Psoas muscle (tissue), 7 donors: ENCODE measurements at regions not wholly inside any gene's neighbourhood (a gene's known extent, or its start where the extent isn't known, plus 50 kb on each side); places are given as distances from the start of the nearest gene placed in this dataset.
A peak's percentile ranks its signal among the peaks of the same experiment; 100 is the strongest.

Experiments
- ATAC-seq, 4 donors: fragments of 200-7000 bp; cut with Tn5 transposase; one replicate each; pipeline ENCODE4 v1.9.1; 2020; ENCODE audit warnings: moderate library complexity in 3 of 4, mild to moderate bottlenecking in 2 of 4
- DNase-seq, 2 donors: peaks; one replicate each; pipeline ENCODE4 v3.0.0-alpha.2; 2020
- H3K27ac ChIP-seq: fragments of 200-600 bp; one replicate; pipeline ENCODE4 v1.8.0; 2022
- H3K27me3 ChIP-seq, 3 donors: fragments of 200-600 bp in 1 of 3; one replicate each; pipeline versions ENCODE4 v1.6.1 to v1.8.0; 2013 to 2022; ENCODE audit warnings: low read length in 2 of 3, mild to moderate bottlenecking in 2 of 3, moderate library complexity in 1 of 3; ENCODE audit not compliant: insufficient read depth in 3 of 3
- H3K36me3 ChIP-seq, 2 donors: fragments of 200-600 bp in 1 of 2; one replicate each; pipeline versions ENCODE4 v1.6.1 to v1.8.0; 2013 to 2022; ENCODE audit warnings: low read depth in 1 of 2, mild to moderate bottlenecking in 1 of 2, moderate library complexity in 1 of 2; ENCODE audit not compliant: insufficient read depth in 1 of 2
- H3K4me1 ChIP-seq: fragments of 200-600 bp; one replicate; pipeline ENCODE4 v1.8.0; 2022
- H3K4me3 ChIP-seq: fragments of 200-600 bp; one replicate; pipeline ENCODE4 v1.8.0; 2022; ENCODE audit warnings: mild to moderate bottlenecking
- H3K9me3 ChIP-seq: fragments of 200-600 bp; one replicate; pipeline ENCODE4 v1.8.0; 2022
- WGBS, 3 donors: extraction: QIAGEN DNeasy Blood & Tissue Kit; methylation state at CpG; one replicate each; pipeline versions ENCODE4 v1.1.6 to v1.1.7; 2013; 5-methylcytosine and 5-hydroxymethylcytosine counted together
- intact Hi-C, 2 donors: fragments of 100-400 bp; cut with DNase I; formaldehyde crosslinking; loops; one replicate each; pipeline versions ENCODE4 v1.11.0 to v1.14.2; 2022
- TF ChIP-seq, protein P1 (sequence below): fragments of 200-600 bp; IDR thresholded peaks from one replicate; pipeline ENCODE4 v1.8.0; 2022; ENCODE audit warnings: antibody characterized with exemption
- donor health status: healthy with polysubstance abuse.
- donor health status: DM: no; HTN: no; CAD: no; lungs with moderate emphysema.
- donor health status: Bipolar disorder and iron deficiency.
- donor health status: healthy.
- donor health status: DM: yes; HTN: yes; CAD: no.
- donor health status: DM: no; HTN: no; CAD: no.
- donor health status: DM: yes; HTN: yes; CAD: no.

DNA sequence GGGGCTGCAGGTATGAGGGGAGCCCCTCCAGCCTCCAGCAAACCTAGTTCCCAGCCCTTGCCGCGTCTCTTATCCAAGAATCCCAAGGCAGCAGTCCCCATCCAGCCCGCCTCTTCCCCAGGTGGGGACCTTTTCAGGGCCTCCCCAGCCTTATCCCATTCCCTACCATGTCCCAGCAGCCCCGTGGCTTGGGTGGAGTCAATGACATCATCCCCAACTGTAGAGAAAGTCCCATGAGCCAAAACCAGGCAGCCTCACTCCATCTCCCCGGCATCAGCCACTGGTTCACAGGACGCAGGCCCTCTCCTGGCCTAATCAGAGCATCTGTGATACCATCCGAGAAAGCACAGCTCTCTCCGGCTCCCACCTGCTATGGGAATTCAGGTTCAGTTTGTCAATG lies 131.0 kb downstream of the NCOR2 start:
- intact Hi-C loops, result no loop called here
- 82 to 88% (median 83%) methylated on average over 8 of the region's 8 CpGs for WGBS, 3 donors
- peaks cover 0 to 14% of the 10 kb centered on the region in 2 donors for H3K36me3 ChIP-seq
- DNase-seq (no peak), ATAC-seq (no peak)
- H3K27me3 ChIP-seq, result no peaks in the 10 kb centered on the region
- H3K27ac ChIP-seq, result no peak overlapping the region
- TF ChIP-seq, protein P1, sequence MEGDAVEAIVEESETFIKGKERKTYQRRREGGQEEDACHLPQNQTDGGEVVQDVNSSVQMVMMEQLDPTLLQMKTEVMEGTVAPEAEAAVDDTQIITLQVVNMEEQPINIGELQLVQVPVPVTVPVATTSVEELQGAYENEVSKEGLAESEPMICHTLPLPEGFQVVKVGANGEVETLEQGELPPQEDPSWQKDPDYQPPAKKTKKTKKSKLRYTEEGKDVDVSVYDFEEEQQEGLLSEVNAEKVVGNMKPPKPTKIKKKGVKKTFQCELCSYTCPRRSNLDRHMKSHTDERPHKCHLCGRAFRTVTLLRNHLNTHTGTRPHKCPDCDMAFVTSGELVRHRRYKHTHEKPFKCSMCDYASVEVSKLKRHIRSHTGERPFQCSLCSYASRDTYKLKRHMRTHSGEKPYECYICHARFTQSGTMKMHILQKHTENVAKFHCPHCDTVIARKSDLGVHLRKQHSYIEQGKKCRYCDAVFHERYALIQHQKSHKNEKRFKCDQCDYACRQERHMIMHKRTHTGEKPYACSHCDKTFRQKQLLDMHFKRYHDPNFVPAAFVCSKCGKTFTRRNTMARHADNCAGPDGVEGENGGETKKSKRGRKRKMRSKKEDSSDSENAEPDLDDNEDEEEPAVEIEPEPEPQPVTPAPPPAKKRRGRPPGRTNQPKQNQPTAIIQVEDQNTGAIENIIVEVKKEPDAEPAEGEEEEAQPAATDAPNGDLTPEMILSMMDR, result no peak
- H3K4me1 ChIP-seq, result no peaks in the 10 kb centered on the region
- H3K4me3 ChIP-seq, result no peak overlapping the region
- H3K9me3 ChIP-seq, result no peaks in the 10 kb centered on the region

GRCh38 chr12:124435806-124436345 lies 131.5 kb downstream of the NCOR2 start:
- DNase-seq, result no peak

DNA sequence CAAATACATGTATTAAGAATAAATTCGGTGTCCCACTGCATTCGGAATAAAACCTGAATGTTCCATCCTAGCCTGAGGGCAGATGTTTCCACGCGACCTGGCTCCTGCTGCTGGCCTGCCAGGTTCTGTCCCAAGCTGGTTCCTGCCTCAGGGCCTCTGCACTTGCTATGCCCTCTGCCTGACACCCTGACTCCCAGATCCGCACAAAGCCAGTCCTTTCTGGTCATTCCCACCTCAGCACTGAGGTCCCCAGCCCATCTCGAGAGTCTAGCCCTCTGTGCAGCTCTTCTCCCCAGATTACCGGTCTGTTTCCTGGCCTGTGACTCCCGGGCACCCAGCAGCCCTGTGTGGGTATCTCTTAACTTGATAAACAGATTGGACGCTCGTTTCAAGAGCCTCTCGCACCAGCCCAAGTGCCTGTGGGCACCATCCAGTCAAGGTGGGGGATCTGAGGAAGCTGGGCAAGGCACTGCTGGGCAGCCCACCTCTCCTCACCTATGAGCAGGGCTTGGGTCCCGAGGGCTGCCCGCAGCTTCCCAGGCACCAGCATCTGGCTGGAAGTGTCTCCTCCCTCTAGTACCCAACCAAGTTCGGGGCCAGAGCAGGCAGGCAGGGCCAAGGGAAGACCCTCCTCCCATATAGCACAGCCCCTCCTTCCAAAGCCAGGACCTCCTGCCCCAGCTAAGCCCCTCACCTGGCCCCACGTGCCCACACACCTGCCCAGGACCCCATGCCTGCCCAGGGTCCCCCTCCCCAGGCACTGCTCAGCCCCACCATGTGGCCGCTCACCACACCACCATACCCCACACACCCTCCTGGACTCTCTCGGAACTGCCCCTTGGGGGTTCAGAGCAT lies 132.2 kb downstream of the NCOR2 start:
- H3K4me1 ChIP-seq, result no peaks in the 10 kb centered on the region
- 85 to 87% (median 86%) methylated on average over 17 of the region's 17 CpGs for WGBS, 3 donors
- no peak overlapping the region for H3K27ac ChIP-seq
- no peaks in the 10 kb centered on the region for H3K27me3 ChIP-seq
- DNase-seq (no peak), ATAC-seq (no peak)
- no peaks in the 10 kb centered on the region for H3K9me3 ChIP-seq
- H3K36me3 ChIP-seq, result peaks cover 0 to 19% of the 10 kb centered on the region in 2 donors
- intact Hi-C loops, result loop anchor here in 1 of 2 donors (5.0 kb wide), 1 partner anchor 43 kb away; no protein-coding TSS in a partner anchor
- H3K4me3 ChIP-seq, result no peak overlapping the region
- TF ChIP-seq, protein P1, result no peak

More at GRCh38 chr12:124435806-124436345, 131.5 kb downstream of the NCOR2 start:
- no peaks in the 10 kb centered on the region for H3K4me1 ChIP-seq
- ATAC-seq, result no peak
- no peak overlapping the region for H3K4me3 ChIP-seq
- H3K9me3 ChIP-seq, result no peaks in the 10 kb centered on the region
- H3K36me3 ChIP-seq, result peaks cover 0 to 14% of the 10 kb centered on the region in 2 donors
- TF ChIP-seq, protein P1, result no peak
- no peaks in the 10 kb centered on the region for H3K27me3 ChIP-seq
- intact Hi-C loops, result no loop called here
- H3K27ac ChIP-seq, result no peak overlapping the region
- 96 to 98% (median 96%) methylated on average over 16 of the region's 16 CpGs for WGBS, 3 donors

DNA sequence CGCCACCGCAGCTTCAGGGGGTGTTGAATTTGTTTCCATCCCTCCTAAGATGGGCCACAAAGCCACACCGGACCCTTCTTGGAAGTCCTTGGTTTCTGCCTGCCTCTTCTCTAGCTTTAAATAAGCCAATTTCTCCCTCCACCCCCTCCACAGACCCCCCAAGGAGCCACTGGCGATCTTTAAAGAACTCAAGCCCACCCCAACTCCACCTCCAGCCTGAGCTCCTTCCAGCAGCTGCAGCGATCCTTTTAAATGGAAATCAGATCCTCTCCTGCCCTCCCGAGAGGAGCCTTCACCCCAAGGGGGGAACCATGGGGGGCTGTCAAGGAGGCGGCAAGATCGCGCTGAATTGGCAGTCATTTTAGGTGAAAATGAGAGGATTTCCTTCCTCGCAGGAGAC lies 133.1 kb downstream of the NCOR2 start:
- TF ChIP-seq, protein P1, result no peak
- Histone ChIP-seq H3K9me3 (no peaks in the 10 kb centered on the region), H3K27me3 (no peaks in the 10 kb centered on the region), H3K4me3 (no peak overlapping the region), H3K27ac (peak overlapping the region; percentile 21), H3K4me1 (peaks cover under 1% of the 10 kb centered on the region), H3K36me3 (peaks cover 0 to 27% of the 10 kb centered on the region in 2 donors)
- WGBS, 3 donors, result 83 to 92% (median 83%) methylated on average over 10 of the region's 10 CpGs
- DNase-seq (no peak), ATAC-seq (no peak)
- intact Hi-C loops, result loop anchor here in 1 of 2 donors (5.0 kb wide), 1 partner anchor 42 kb away; no protein-coding TSS in a partner anchor
